ENCODE measurements at regions not wholly inside any gene's neighbourhood (a gene's known extent, or its start where the extent isn't known, plus 50 kb on each side); places are given as distances from the start of the nearest gene placed in this dataset.

DNA sequence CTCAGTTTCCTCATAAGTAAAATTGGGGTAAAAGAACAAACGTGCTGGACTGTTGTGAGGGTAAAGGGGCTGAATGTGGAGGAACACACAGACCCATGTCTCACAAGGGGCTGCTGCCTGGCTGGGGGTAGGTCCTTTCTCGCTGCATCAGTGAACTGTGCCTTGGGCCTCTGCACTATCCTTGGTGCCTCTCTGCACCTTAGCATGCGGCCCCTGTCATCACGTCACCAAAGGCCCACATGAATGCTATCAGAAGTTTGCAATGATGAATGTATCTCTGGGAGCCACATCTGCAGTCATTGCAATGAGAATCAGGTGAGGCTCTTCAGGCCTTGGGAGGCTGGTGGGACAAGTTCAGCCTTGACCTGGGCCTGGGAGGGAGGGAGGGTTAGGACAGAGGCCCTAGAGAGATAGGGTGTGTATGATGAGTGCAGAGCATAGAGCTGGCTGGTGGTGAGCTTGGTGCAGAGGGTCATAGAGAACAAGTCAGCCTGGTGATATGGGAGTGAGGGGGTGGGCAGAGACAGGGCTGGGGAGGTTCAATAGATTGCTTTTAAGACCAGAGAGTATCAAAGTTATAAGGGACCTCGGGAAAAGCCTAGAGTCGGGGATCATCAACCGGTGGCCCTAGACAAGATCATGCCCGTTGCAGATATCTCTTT, 308.4 kb downstream of the RPS24 start:
- TF ChIP-seq, protein P1, sequence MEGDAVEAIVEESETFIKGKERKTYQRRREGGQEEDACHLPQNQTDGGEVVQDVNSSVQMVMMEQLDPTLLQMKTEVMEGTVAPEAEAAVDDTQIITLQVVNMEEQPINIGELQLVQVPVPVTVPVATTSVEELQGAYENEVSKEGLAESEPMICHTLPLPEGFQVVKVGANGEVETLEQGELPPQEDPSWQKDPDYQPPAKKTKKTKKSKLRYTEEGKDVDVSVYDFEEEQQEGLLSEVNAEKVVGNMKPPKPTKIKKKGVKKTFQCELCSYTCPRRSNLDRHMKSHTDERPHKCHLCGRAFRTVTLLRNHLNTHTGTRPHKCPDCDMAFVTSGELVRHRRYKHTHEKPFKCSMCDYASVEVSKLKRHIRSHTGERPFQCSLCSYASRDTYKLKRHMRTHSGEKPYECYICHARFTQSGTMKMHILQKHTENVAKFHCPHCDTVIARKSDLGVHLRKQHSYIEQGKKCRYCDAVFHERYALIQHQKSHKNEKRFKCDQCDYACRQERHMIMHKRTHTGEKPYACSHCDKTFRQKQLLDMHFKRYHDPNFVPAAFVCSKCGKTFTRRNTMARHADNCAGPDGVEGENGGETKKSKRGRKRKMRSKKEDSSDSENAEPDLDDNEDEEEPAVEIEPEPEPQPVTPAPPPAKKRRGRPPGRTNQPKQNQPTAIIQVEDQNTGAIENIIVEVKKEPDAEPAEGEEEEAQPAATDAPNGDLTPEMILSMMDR (IDR thresholded peaks at IDR 0.05), result no peak
- TF ChIP-seq POLR2A (IDR thresholded peaks at IDR 0.05) (no peak), EP300 (IDR thresholded peaks at IDR 0.05) (no peak)

Measured in suprapubic skin (tissue), 3 donors.